ENCODE measurements at regions not wholly inside any gene's neighbourhood (a gene's known extent, or its start where the extent isn't known, plus 50 kb on each side); places are given as distances from the start of the nearest gene placed in this dataset.
A peak's percentile ranks its signal among the peaks of the same experiment; 100 is the strongest.

DNA sequence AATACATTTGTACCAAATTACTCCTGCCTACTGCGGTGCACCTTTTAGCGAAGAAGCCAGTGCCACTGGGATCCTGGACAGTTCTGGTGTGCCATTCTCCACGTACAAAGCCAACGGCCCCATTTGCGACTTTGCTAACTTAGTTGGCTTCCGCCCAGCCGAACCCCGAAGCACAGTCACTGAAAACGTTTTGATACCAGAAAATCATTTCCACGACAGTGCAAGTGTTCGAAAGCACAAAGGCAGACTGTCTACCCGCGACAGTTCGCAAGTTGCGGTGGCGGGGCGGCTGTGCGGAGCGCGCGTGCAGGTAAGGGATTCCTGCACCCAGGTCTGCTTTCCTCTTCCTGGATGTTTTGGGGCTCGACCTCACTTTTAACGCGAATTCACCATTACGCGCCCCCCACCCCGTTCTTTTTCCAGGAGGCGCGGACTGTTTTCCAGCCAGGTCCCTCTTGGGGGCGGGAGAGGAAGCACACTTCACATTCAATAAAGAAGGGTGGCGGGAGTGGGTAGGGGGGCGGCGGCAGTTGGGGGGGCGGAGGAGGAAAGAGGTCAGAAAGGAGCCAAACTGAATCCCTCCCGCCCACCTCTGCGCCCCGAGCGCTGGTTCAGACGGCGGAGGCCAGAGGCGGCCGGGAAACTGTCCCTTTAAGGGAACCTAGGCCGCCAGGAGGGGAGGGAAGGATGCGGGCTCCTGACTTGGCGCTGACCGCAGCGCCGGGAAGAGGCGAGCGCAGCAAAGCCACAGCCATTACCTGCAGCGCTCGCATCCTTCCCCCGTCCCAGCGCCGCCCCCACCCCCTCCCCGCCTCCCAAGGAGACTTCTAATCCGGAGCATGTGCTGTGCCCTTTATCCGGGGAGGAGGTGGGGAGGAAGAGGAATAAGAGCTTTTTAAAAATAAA is 107.4 kb upstream of the KCTD1 start:
- Histone ChIP-seq H3K9ac (ENCODE audit: low read length) (peak overlapping the region; percentile 92), H3K9me2 (ENCODE audit: insufficient read depth, low read length) (no peaks in the 10 kb centered on the region)

DNA sequence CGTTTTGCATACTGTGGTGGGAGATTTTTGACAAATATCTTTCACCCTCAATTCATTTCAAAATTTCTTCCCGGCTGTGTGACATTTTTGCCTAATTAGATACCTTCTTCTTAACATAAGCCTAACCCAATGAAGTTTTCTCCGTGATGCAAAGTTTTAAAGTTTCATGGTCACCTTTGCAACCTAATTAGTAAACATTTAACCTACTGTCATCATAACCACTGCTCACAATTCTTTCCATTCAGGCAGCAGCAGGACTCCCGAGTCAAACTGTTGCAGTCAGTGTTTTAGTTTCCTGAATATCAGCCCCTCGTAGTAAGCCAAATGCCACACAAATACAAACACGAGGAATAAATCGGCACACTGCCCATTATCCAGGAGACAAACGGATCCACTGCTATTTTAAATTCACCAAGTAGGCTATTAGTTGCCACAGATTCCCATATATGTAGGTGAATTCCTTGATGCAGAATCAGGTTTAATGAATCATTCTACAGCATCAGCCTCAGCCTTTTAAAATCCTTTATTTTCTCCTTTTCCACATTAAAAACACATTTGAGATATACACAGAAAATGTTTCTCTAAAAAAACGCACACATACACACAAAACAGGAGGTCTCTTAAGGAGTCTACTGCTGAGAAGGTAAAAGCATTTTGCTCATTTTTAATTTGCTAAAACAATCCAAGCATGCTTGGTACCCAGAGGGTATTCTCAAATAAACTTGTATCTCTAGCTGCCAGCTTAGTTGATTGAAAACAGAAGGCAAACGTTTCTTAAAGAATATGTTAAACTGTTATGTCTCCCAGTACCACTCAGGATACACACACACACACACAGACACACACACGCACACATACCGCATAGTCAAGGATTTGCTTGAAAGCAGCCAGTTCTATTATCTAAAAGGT is 106.5 kb upstream of the KCTD1 start:
- peaks cover 3% of the 10 kb centered on the region for H3K79me2 ChIP-seq (replicated peaks; ENCODE audit: insufficient read depth, low read length)
- no peaks in the 10 kb centered on the region for H4K20me1 ChIP-seq (ENCODE audit: insufficient read depth)
- peak overlapping the region; percentile 89 for H3K27ac ChIP-seq (ENCODE audit: low read length)
- H3F3A ChIP-seq (ENCODE audit: insufficient read depth, low read length, poor library complexity, severe bottlenecking), result peaks cover 7% of the 10 kb centered on the region
- H3K4me3 ChIP-seq (ENCODE audit: low read length), result peak overlapping the region; percentile 77
- H3K9me3 ChIP-seq (ENCODE audit: low read length), result no peaks in the 10 kb centered on the region
- H3K36me3 ChIP-seq (ENCODE audit: insufficient read depth, low read length), result no peaks in the 10 kb centered on the region
- H3K9ac ChIP-seq (ENCODE audit: low read length), result peak overlapping the region; percentile 92
- H3K27me3 ChIP-seq (ENCODE audit: insufficient read depth, low read depth, low read length), result no peaks in the 10 kb centered on the region
- H3K4me2 ChIP-seq (ENCODE audit: low read length), result peak overlapping the region; percentile 7
- no peaks in the 10 kb centered on the region for H3K9me2 ChIP-seq (ENCODE audit: insufficient read depth, low read length)
- peak overlapping the region; percentile 17 for H2AFZ ChIP-seq (ENCODE audit: low read depth, low read length)
- TF ChIP-seq TAF1 (IDR thresholded peaks at IDR 0.05; ENCODE audit: low read depth) (no peak), RAD21 (conservative IDR thresholded peaks at IDR 0.05) (no peak), EZH2 (IDR thresholded peaks at IDR 0.05; ENCODE audit: borderline replicate concordance, insufficient read depth, low read length, poor library complexity, severe bottlenecking) (no peak), POLR2AphosphoS5 (IDR thresholded peaks at IDR 0.05) (no peak), SMC3 (conservative IDR thresholded peaks at IDR 0.05; ENCODE audit: poor library complexity) (no peak), EP300 (conservative IDR thresholded peaks at IDR 0.05; ENCODE audit: poor library complexity, severe bottlenecking) (no peak)
- TF ChIP-seq, protein P1, sequence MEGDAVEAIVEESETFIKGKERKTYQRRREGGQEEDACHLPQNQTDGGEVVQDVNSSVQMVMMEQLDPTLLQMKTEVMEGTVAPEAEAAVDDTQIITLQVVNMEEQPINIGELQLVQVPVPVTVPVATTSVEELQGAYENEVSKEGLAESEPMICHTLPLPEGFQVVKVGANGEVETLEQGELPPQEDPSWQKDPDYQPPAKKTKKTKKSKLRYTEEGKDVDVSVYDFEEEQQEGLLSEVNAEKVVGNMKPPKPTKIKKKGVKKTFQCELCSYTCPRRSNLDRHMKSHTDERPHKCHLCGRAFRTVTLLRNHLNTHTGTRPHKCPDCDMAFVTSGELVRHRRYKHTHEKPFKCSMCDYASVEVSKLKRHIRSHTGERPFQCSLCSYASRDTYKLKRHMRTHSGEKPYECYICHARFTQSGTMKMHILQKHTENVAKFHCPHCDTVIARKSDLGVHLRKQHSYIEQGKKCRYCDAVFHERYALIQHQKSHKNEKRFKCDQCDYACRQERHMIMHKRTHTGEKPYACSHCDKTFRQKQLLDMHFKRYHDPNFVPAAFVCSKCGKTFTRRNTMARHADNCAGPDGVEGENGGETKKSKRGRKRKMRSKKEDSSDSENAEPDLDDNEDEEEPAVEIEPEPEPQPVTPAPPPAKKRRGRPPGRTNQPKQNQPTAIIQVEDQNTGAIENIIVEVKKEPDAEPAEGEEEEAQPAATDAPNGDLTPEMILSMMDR (IDR thresholded peaks at IDR 0.05; ENCODE audit: poor library complexity, severe bottlenecking), result no peak
- TF ChIP-seq, protein P2, sequence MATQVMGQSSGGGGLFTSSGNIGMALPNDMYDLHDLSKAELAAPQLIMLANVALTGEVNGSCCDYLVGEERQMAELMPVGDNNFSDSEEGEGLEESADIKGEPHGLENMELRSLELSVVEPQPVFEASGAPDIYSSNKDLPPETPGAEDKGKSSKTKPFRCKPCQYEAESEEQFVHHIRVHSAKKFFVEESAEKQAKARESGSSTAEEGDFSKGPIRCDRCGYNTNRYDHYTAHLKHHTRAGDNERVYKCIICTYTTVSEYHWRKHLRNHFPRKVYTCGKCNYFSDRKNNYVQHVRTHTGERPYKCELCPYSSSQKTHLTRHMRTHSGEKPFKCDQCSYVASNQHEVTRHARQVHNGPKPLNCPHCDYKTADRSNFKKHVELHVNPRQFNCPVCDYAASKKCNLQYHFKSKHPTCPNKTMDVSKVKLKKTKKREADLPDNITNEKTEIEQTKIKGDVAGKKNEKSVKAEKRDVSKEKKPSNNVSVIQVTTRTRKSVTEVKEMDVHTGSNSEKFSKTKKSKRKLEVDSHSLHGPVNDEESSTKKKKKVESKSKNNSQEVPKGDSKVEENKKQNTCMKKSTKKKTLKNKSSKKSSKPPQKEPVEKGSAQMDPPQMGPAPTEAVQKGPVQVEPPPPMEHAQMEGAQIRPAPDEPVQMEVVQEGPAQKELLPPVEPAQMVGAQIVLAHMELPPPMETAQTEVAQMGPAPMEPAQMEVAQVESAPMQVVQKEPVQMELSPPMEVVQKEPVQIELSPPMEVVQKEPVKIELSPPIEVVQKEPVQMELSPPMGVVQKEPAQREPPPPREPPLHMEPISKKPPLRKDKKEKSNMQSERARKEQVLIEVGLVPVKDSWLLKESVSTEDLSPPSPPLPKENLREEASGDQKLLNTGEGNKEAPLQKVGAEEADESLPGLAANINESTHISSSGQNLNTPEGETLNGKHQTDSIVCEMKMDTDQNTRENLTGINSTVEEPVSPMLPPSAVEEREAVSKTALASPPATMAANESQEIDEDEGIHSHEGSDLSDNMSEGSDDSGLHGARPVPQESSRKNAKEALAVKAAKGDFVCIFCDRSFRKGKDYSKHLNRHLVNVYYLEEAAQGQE (IDR thresholded peaks at IDR 0.05; ENCODE audit: borderline replicate concordance), result no peak

More for the DNA sequence above, 107.4 kb upstream of the KCTD1 start:
- no peaks in the 10 kb centered on the region for H3K27me3 ChIP-seq (ENCODE audit: insufficient read depth, low read depth, low read length)
- H3K27ac ChIP-seq (ENCODE audit: low read length), result peak overlapping the region; percentile 89
- peaks cover 3% of the 10 kb centered on the region for H3K79me2 ChIP-seq (replicated peaks; ENCODE audit: insufficient read depth, low read length)
- no peaks in the 10 kb centered on the region for H4K20me1 ChIP-seq (ENCODE audit: insufficient read depth)
- peak overlapping the region; percentile 77 for H3K4me3 ChIP-seq (ENCODE audit: low read length)
- H3K4me2 ChIP-seq (ENCODE audit: low read length), result peak overlapping the region; percentile 7
- TF ChIP-seq POLR2AphosphoS5 (IDR thresholded peaks at IDR 0.05) (peak; percentile 36), SMC3 (conservative IDR thresholded peaks at IDR 0.05; ENCODE audit: poor library complexity) (peak; percentile 57), MXI1 (conservative IDR thresholded peaks at IDR 0.05; ENCODE audit: poor library complexity, severe bottlenecking) (peak; percentile 33), EP300 (conservative IDR thresholded peaks at IDR 0.05; ENCODE audit: poor library complexity, severe bottlenecking) (no peak), RAD21 (conservative IDR thresholded peaks at IDR 0.05) (peak; percentile 47)
- TF ChIP-seq, protein P1 (IDR thresholded peaks at IDR 0.05; ENCODE audit: poor library complexity, severe bottlenecking), result peak; percentile 54
- no peaks in the 10 kb centered on the region for H3K9me3 ChIP-seq (ENCODE audit: low read length)
- peaks cover 7% of the 10 kb centered on the region for H3F3A ChIP-seq (ENCODE audit: insufficient read depth, low read length, poor library complexity, severe bottlenecking)
- peak overlapping the region; percentile 79 for H2AFZ ChIP-seq (ENCODE audit: low read depth, low read length)
- no peaks in the 10 kb centered on the region for H3K36me3 ChIP-seq (ENCODE audit: insufficient read depth, low read length)

All from neural cell (in vitro differentiated cells).